SK-N-SH (cell line): ENCODE measurements at regions not wholly inside any gene's neighbourhood (a gene's known extent, or its start where the extent isn't known, plus 50 kb on each side); places are given as distances from the start of the nearest gene placed in this dataset.

Experiments
- CTCF ChIA-PET: fragments of 300-600, 350-600 bp; formaldehyde crosslinking; extraction: SDS; loops from one replicate; lab custom pipeline; 2021; lab: Yijun Ruan, JAX
- POLR2A ChIA-PET: fragments of 350-600 bp; sonication (Branson Sonifier 250); formaldehyde crosslinking; extraction: SDS; loops from one replicate; lab custom pipeline; 2020; ENCODE audit warnings: antibody characterized with exemption, inconsistent platforms; lab: Yijun Ruan, JAX
- DNase-seq: peaks from one replicate; pipeline ENCODE4 v3.0.0; 2012
- H2AFZ ChIP-seq: fragments of 200-600 bp; sonication (generic); 2 replicates; pipeline ENCODE4 v1.8.1; 2016; ENCODE audit warnings: antibody characterized with exemption, mild to moderate bottlenecking, low read depth
- H3F3A ChIP-seq: fragments of 200-600 bp; sonication (generic); replicated peaks from 2 replicates; pipeline ENCODE3; 2016; ENCODE audit warnings: antibody characterized with exemption, mild to moderate bottlenecking; ENCODE audit not compliant: insufficient read depth
- H3K27ac ChIP-seq, 2 experiments: fragments of 200-500 bp in 1 of 2; fragments of 200-600 bp in 1 of 2; sonication (Bioruptor generic) in 1 of 2; sonication (generic), shearing (Covaris generic) in 1 of 2; 2 replicates each; pipeline versions ENCODE4 v1.5.1 to v1.6.1; 2014 to 2016; ENCODE audit warnings: low read depth in 2 of 2, inconsistent platforms in 1 of 2, low read length in 1 of 2, mild to moderate bottlenecking in 1 of 2, mixed read lengths in 1 of 2
- H3K27me3 ChIP-seq: fragments of 200-600 bp; sonication (generic), shearing (Covaris generic); 2 replicates; pipeline ENCODE4 v1.6.1; 2016; ENCODE audit warnings: mixed run types; ENCODE audit not compliant: insufficient read depth
- H3K36me3 ChIP-seq, 2 experiments: fragments of 200-500 bp in 1 of 2; fragments of 200-600 bp in 1 of 2; sonication (Bioruptor generic) in 1 of 2; sonication (generic) in 1 of 2; replicated peaks in 1 of 2; 2 replicates each; pipeline versions ENCODE3 to v1.5.1; 2014 to 2016; ENCODE audit warnings: low read length in 1 of 2, mild to moderate bottlenecking in 1 of 2; ENCODE audit not compliant: insufficient read depth in 2 of 2, control insufficient read depth in 1 of 2
- H3K4me1 ChIP-seq, 2 experiments: fragments of 200-500 bp in 1 of 2; fragments of 200-600 bp in 1 of 2; sonication (Bioruptor generic) in 1 of 2; sonication (generic), shearing (Covaris generic) in 1 of 2; 2 replicates each; pipeline versions ENCODE4 v1.5.1 to v1.6.1; 2014 to 2016; ENCODE audit warnings: low read depth in 1 of 2, low read length in 1 of 2, mixed run types in 1 of 2; ENCODE audit not compliant: insufficient read depth in 2 of 2, control insufficient read depth in 1 of 2
- H3K4me2 ChIP-seq: fragments of 200-600 bp; sonication (generic), shearing (Covaris generic); 2 replicates; pipeline ENCODE4 v1.6.1; 2017; ENCODE audit warnings: mixed run types
- H3K4me3 ChIP-seq, 2 experiments: fragments of 200-500 bp in 1 of 2; fragments of 200-600 bp in 1 of 2; sonication (Bioruptor generic) in 1 of 2; sonication (generic), shearing (Covaris generic) in 1 of 2; 2 replicates each; pipeline versions ENCODE4 v1.5.1 to v1.8.1; 2014 to 2016; ENCODE audit warnings: low read depth in 2 of 2, inconsistent platforms in 1 of 2, low read length in 1 of 2, mild to moderate bottlenecking in 1 of 2, mixed read lengths in 1 of 2, moderate library complexity in 1 of 2
- H3K79me2 ChIP-seq: fragments of 200-600 bp; sonication (generic); 2 replicates; pipeline ENCODE4 v1.8.1; 2017; ENCODE audit warnings: mild to moderate bottlenecking; ENCODE audit not compliant: insufficient read depth
- H3K9ac ChIP-seq: fragments of 200-600 bp; sonication (generic); 2 replicates; pipeline ENCODE4 v1.6.1; 2017; ENCODE audit warnings: mixed run types
- H3K9me2 ChIP-seq: fragments of 200-600 bp; sonication (generic); 2 replicates; pipeline ENCODE4 v1.6.1; 2017; ENCODE audit warnings: mixed run types
- H3K9me3 ChIP-seq: fragments of 200-600 bp; sonication (generic); 2 replicates; pipeline ENCODE4 v1.6.1; 2017; ENCODE audit warnings: mixed run types, mild to moderate bottlenecking, moderate library complexity
- H4K20me1 ChIP-seq: fragments of 200-600 bp; sonication (generic); 2 replicates; pipeline ENCODE4 v1.6.1; 2017; ENCODE audit warnings: mild to moderate bottlenecking, mixed run types; ENCODE audit not compliant: insufficient read depth
- EP300 ChIP-seq, 2 experiments: IDR thresholded peaks; 2 replicates each; pipeline versions ENCODE4 v1.4.0 to v1.6.1; 2012; ENCODE audit warnings: borderline replicate concordance in 1 of 2, low read depth in 1 of 2, low read length in 1 of 2
- EZH2phosphoT487 ChIP-seq: fragments of 200-600 bp; sonication (generic); IDR thresholded peaks from 2 replicates; pipeline ENCODE4 v1.6.1; 2017; ENCODE audit warnings: low read depth, mixed run types, mild to moderate bottlenecking, antibody characterized with exemption, moderate library complexity, borderline replicate concordance
- GABPA ChIP-seq: IDR thresholded peaks from 2 replicates; pipeline ENCODE4 v1.4.0; 2012; ENCODE audit warnings: low read depth, mild to moderate bottlenecking
- JUND ChIP-seq: IDR thresholded peaks from 2 replicates; pipeline ENCODE4 v1.4.0; 2012
- MEF2A ChIP-seq: IDR thresholded peaks from 2 replicates; pipeline ENCODE4 v1.4.0; 2012; ENCODE audit warnings: low read depth, borderline replicate concordance
- NRF1 ChIP-seq: IDR thresholded peaks from 2 replicates; pipeline ENCODE4 v1.6.1; 2012; ENCODE audit warnings: low read depth, mild to moderate bottlenecking, low read length
- RAD21 ChIP-seq: IDR thresholded peaks from 2 replicates; pipeline ENCODE4 v1.6.1; 2012; ENCODE audit warnings: mild to moderate bottlenecking, low read length
- RCOR1 ChIP-seq: fragments of 150-350 bp; IDR thresholded peaks from 2 replicates; pipeline ENCODE4 v1.6.1; 2017; ENCODE audit warnings: antibody characterized with exemption, low read length
- RFX5 ChIP-seq: IDR thresholded peaks from 2 replicates; pipeline ENCODE4 v1.6.1; 2012; ENCODE audit warnings: mild to moderate bottlenecking, improper control_type of control experiment, low read length
- RXRA ChIP-seq: IDR thresholded peaks from 2 replicates; pipeline ENCODE4 v1.4.0; 2012; ENCODE audit warnings: low read depth, mild to moderate bottlenecking, borderline replicate concordance
- TCF12 ChIP-seq: IDR thresholded peaks from 2 replicates; pipeline ENCODE4 v1.4.0; 2012
- YY1 ChIP-seq: IDR thresholded peaks from 2 replicates; pipeline ENCODE4 v1.4.0; 2012; ENCODE audit warnings: low read depth, mild to moderate bottlenecking
- WGBS: methylation state at CpG from one replicate; pipeline ENCODE4 v1.1.6; 2017; ENCODE audit warnings: low lambda C conversion rate; 5-methylcytosine and 5-hydroxymethylcytosine counted together
- TF ChIP-seq, protein P1 (sequence below): fragments of 150-350 bp; IDR thresholded peaks from 2 replicates; pipeline ENCODE4 v1.6.1; 2017; ENCODE audit warnings: antibody characterized with exemption, low read length, low read depth, borderline replicate concordance
- TF ChIP-seq, protein P2 (sequence below): IDR thresholded peaks from 2 replicates; pipeline ENCODE4 v1.4.0; 2012; ENCODE audit warnings: low read depth, borderline replicate concordance
- TF ChIP-seq, protein P3 (sequence below): IDR thresholded peaks from 2 replicates; pipeline ENCODE4; 2012
- TF ChIP-seq, protein P4 (sequence below): IDR thresholded peaks from 2 replicates; pipeline ENCODE4 v1.4.0; 2012; ENCODE audit warnings: low read depth

DNA sequence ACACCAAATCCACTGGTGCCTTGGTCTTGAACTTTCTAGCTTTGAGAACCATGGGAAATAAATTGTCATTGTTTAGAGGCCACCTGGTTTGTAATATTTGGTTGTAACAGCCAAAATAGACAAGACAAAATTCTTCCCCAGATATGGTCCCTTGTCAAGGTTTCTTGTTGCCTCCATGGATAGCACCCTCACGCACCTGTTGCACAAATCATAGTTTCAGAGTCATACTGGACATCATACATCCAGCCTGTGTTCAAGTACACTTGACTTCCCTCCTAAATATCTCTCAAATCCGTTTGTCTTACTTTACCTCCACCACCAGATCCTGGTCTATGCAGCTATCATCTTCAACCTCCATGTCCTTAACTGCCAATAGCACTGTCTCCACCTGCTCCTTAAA is 256.7 kb upstream of the IGFBP3 start (continued):
- TF ChIP-seq, protein P1, sequence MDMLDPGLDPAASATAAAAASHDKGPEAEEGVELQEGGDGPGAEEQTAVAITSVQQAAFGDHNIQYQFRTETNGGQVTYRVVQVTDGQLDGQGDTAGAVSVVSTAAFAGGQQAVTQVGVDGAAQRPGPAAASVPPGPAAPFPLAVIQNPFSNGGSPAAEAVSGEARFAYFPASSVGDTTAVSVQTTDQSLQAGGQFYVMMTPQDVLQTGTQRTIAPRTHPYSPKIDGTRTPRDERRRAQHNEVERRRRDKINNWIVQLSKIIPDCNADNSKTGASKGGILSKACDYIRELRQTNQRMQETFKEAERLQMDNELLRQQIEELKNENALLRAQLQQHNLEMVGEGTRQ = no peak
- TF ChIP-seq GABPA (no peak), RFX5 (no peak)
- TF ChIP-seq, protein P2, sequence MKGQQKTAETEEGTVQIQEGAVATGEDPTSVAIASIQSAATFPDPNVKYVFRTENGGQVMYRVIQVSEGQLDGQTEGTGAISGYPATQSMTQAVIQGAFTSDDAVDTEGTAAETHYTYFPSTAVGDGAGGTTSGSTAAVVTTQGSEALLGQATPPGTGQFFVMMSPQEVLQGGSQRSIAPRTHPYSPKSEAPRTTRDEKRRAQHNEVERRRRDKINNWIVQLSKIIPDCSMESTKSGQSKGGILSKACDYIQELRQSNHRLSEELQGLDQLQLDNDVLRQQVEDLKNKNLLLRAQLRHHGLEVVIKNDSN = no peak
- TF ChIP-seq, protein P3, sequence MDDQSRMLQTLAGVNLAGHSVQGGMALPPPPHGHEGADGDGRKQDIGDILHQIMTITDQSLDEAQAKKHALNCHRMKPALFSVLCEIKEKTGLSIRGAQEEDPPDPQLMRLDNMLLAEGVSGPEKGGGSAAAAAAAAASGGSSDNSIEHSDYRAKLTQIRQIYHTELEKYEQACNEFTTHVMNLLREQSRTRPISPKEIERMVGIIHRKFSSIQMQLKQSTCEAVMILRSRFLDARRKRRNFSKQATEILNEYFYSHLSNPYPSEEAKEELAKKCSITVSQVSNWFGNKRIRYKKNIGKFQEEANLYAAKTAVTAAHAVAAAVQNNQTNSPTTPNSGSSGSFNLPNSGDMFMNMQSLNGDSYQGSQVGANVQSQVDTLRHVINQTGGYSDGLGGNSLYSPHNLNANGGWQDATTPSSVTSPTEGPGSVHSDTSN = no peak

DNA sequence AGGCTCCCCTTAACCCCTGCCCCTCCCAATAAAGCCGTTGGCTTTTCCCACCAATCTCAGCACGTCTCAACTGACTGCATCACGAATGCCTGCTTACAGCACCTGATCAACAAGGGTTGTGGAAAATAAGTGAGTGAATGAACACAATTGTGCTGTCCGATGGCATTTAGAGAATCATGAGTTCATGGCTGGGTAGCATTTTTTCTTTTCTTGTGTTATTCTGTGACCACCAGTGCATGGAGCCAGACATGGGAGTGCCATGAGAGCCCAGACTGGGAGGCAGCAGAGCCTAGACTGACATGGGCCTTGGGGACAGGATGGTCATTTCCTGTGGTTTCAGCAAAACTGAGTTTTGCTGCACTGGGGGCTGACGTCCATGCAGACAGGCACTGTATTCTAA is 254.1 kb upstream of the IGFBP3 start:
- Histone ChIP-seq H3F3A (peaks cover 13% of the 10 kb centered on the region), H3K27me3 (no peaks in the 10 kb centered on the region), H3K36me3 (no peaks in the 10 kb centered on the region), H3K9ac (no peak overlapping the region), H3K27ac (no peak overlapping the region), H3K9me3 (no peaks in the 10 kb centered on the region), H3K4me3 (no peak overlapping the region)
- WGBS = 70% methylated on average over 5 of the region's 5 CpGs
- no peak for DNase-seq
- POLR2A ChIA-PET = no interaction called here
- CTCF ChIA-PET = no interaction called here
- no peak for TF ChIP-seq RXRA
- no peak for TF ChIP-seq TCF12
- no peak for TF ChIP-seq RAD21
- no peak for TF ChIP-seq EZH2phosphoT487
- no peak for TF ChIP-seq EP300 (IDR thresholded peaks at IDR 0.05; ENCODE audit: borderline replicate concordance in 1 of 2, low read depth in 1 of 2, low read length in 1 of 2)
- no peak for TF ChIP-seq RFX5
- TF ChIP-seq NRF1 = no peak
- TF ChIP-seq, protein P2 = no peak
- no peak for TF ChIP-seq YY1
- TF ChIP-seq, protein P4, sequence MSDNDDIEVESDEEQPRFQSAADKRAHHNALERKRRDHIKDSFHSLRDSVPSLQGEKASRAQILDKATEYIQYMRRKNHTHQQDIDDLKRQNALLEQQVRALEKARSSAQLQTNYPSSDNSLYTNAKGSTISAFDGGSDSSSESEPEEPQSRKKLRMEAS = no peak
- TF ChIP-seq RCOR1 = no peak
- no peak for TF ChIP-seq JUND
- TF ChIP-seq MEF2A = no peak
- TF ChIP-seq, all 33 proteins: peak for 0
- Histone ChIP-seq H4K20me1 (no peaks in the 10 kb centered on the region), H3K4me2 (no peak overlapping the region), H2AFZ (no peak overlapping the region), H3K4me1 (peaks cover 0 to 21% of the 10 kb centered on the region in 2 experiments; a peak in 3 of 4 replicates), H3K79me2 (no peaks in the 10 kb centered on the region), H3K9me2 (no peaks in the 10 kb centered on the region)
